ENCODE measurements at regions not wholly inside any gene's neighbourhood (a gene's known extent, or its start where the extent isn't known, plus 50 kb on each side); places are given as distances from the start of the nearest gene placed in this dataset.

- no peak for TF ChIP-seq CTCF (IDR thresholded peaks at IDR 0.05; ENCODE audit: low read depth, low read length)
- no peak for DNase-seq (ENCODE audit: extremely low read depth, low read depth)
These were observed 71.0 kb upstream of the ZNF280D start for GRCh38 chr15:56804279-56804678.

DNA sequence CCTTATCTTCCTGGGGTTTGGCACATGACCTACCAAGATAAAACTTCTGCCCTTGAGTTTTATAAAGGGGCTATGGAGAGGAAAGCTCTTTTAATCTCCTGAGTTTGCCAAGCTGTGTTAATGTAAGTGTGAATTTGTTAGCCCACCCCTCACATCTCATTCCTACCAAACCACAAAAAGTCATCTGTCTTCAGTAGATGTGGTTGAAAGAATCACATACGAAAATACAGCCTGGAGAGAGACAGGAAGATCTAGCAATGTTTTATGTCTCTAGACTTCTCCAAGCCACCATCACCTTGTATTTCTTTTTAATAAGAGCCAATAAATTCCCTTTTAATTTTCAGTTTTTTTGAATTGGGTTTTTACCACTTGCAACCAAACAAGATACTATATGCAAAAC lies 68.9 kb upstream of the ZNF280D start:
- DNase-seq (ENCODE audit: extremely low read depth, low read depth), result no peak
- TF ChIP-seq CTCF (IDR thresholded peaks at IDR 0.05; ENCODE audit: low read depth, low read length), result no peak

DNA sequence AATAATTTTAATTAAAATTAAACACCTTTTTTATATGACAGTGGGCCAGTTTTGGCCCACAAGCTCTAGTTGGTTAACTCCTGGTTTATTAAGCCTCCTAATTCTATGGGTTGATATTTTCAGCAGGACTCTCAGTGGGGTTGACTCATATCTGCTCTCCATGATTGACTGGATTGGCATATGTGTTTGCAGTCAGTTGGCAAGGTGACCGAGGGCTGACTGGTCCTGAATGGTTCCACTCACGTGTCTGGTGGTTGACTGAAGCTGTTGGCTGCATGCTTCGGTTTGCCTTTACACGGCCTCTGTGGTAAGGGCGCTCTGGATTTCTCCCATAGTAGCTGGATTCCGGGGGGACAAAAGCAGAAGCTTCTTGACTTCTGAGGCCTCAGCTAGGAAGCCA lies 65.3 kb upstream of the ZNF280D start:
- TF ChIP-seq CTCF (IDR thresholded peaks at IDR 0.05; ENCODE audit: low read depth, low read length), result no peak
- no peak for DNase-seq (ENCODE audit: extremely low read depth, low read depth)

- no peak for TF ChIP-seq CTCF (IDR thresholded peaks at IDR 0.05; ENCODE audit: low read depth, low read length)
- DNase-seq (ENCODE audit: extremely low read depth, low read depth), result no peak
These were observed 64.5 kb upstream of the ZNF280D start for GRCh38 chr15:56797720-56798275.

DNA sequence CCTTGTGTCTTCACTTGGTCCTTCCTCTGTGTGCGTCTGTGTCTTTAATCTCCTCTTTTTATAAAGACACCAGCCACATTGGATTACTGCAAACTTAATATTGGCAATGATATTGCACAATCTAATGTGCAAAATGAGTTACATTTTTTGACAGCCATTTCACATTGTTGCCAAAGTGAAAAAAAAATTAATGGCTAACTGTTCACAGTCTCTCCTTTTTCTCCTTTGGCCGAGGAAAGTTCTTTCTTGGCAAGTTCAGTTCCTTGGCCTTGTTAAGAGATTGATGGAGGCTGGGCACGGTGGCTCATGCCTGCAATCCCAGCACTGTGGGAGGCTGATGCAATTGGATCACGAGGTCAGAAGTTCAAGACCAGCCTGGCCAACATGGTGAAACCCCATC lies 62.2 kb upstream of the ZNF280D start:
- TF ChIP-seq CTCF (IDR thresholded peaks at IDR 0.05; ENCODE audit: low read depth, low read length), result no peak
- DNase-seq (ENCODE audit: extremely low read depth, low read depth), result no peak

DNA sequence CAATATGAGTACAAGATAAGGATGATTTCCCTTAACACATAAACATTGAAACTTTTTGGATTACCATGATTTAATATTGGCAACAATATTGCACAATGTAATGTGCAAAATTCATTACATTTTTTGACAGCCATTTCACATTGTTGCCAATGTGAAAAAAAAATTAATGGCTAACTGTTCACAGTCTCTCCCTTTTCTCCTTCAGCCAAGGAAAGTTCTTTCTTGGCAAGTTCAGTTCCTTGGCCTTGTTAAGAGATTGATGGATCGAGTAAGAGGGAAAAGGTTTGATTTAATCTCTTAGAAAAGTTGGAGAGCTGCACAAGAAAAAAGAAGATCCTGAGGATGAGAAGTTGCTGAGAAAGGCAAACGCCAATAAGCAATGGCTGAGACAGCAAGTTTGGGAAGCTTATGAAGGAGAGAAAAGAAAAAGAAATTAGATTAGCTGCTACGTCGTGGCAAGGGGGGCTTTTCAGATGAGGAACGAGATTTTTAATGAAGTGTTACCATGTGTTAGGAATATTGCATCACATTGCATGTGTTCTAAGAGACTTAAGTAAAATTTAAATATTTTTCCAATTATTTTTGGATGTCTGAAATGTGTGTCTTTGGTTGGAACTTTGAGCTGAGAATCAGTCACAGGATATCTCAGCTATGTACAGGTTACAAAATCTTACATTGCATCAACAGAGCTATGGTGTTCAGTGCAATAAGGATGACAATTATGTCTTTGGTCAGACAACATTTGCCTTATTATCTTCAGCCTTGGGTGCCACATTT lies 61.4 kb upstream of the ZNF280D start:
- TF ChIP-seq CTCF (IDR thresholded peaks at IDR 0.05; ENCODE audit: low read depth, low read length), result no peak
- peak; percentile 24 for DNase-seq (ENCODE audit: extremely low read depth, low read depth)

DNA sequence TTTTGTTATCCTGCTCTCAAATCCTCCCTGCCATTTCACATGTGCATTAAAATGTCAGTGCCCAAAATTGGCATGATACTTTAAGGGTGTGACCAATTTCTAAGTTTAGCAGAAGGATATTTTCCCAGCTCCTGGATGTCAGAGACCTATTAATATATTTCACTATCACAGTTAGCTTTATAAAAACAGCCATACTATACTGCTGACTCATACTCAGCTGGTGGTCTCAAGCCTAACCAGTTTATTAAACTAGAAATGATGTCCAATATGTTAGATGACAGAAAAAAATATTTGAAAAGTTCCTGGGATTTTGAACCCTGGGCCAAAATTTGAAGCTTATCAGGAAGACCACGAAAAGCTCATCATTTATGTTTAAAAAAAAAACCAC lies 60.9 kb upstream of the ZNF280D start:
- DNase-seq (ENCODE audit: extremely low read depth, low read depth), result no peak
- TF ChIP-seq CTCF (IDR thresholded peaks at IDR 0.05; ENCODE audit: low read depth, low read length), result no peak

Measured in AG09319 (cell line).